ENCODE measurements at regions not wholly inside any gene's neighbourhood (a gene's known extent, or its start where the extent isn't known, plus 50 kb on each side); places are given as distances from the start of the nearest gene placed in this dataset.

DNA sequence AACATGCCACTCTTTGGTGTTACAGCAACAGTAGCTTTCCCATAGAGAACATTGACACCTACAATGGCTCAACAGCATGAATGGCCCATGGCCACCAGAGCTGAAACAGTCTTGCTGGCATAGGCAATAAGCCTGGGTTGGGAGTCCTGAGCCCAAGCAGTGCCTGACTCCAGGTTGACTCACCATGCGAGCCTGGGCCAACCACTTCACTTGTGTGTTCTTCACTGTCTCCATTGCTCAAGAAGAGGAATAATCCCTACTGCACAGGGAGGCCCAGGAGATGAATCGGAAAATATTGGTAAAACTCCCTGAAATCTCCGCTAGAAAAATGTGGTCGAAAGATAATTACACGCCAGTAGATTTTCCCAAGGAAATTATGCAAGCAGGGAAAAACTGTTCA lies 89.2 kb upstream of the INHBA start:
- no peak for DNase-seq

DNA sequence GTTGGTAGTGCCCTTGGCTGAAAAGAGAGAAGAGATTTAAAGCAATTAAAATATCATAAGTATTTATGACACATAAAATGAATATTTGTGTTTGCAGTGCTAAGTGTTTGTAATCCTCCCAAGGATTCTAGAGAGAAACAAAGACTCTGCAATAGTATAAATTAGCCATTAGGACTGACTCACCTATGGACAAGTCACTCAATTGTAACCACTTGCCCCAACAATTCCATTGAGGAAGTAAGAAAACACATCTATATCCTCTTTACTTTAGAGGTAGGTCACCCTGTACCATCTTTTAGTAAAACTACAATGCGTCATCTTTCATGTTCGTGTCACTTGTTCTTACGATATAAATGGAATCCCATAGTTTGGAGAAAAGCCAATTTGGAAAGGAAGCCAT lies 85.7 kb upstream of the INHBA start:
- no peak for DNase-seq

- no peak for DNase-seq
Observed at GRCh38 chr7:41787651-41788350, 84.9 kb upstream of the INHBA start.

DNA sequence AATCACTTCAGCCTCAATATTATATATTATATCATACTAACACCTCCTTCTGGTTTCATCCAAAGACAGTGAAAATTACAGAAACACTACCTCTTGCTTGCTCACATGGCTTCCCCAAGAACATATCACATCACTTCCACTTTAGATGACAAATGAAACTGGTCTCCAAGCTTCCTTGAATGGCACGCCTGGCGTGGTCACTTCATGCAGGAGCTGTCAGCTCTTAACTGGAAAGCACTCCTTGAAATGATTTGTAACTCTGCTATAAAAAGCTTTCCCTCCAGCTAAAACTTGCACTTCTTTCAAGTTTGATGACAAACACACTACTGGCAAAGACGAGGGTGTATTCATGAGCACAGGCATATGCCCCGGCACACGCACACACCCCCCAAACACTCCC lies 84.1 kb upstream of the INHBA start:
- DNase-seq: no peak

- DNase-seq: no peak
Observed at GRCh38 chr7:41786404-41786803, 83.5 kb upstream of the INHBA start.

GRCh38 chr7:41785840-41786239 lies 83.0 kb upstream of the INHBA start:
- DNase-seq: no peak

GRCh38 chr7:41785265-41785664 lies 82.4 kb upstream of the INHBA start:
- no peak for DNase-seq

- no peak for DNase-seq
Observed at GRCh38 chr7:41779918-41780317, 77.0 kb upstream of the INHBA start.

GRCh38 chr7:41777894-41778596 lies 75.2 kb upstream of the INHBA start:
- peak; percentile 57 for DNase-seq

DNA sequence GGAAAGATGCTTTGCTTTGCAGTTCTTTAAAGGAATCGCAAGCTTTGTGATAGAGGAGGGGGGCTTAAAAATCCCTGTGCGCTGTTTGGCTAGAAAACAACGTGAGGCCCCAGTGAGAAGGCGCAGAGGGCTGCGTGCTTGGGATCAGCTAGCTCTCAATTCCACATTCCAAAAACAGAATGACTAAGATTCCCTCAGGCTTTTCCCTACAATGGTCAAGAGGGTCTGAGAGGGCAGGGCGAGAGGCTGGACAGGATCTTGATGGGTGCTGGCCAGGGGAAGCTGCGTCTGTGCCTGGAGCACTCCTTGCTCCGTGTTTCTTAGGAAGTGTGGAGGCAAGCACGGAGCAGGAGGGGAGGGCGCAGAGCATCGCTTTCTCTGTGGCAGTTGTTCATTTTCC lies 72.1 kb upstream of the INHBA start:
- no peak for DNase-seq

GRCh38 chr7:41773756-41774155 lies 70.9 kb upstream of the INHBA start:
- DNase-seq: no peak

GRCh38 chr7:41771717-41772116 lies 68.8 kb upstream of the INHBA start:
- no peak for DNase-seq

- no peak for DNase-seq
Observed at GRCh38 chr7:41769162-41769561, 66.3 kb upstream of the INHBA start.

DNA sequence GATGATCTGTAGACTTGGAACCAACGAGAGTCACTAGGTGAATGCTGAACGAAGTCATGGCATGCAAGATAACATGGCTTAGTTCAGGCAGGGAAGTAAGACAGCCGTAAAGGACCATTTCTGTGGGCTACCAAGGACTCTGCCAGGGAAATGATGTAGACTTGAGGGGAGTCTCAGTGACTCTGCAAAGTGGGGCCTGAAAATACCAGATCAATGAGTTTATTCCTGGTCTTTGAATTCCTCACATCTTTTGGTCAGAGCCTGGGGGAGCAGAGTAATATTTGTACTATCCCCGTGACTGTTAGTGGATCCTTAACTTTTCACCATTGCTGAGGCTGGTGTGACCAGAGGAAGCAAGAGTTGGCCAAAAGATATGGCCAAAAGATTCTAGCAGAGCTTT lies 60.7 kb upstream of the INHBA start:
- no peak for DNase-seq

GRCh38 chr7:41762641-41763040 lies 59.8 kb upstream of the INHBA start:
- no peak for DNase-seq

DNA sequence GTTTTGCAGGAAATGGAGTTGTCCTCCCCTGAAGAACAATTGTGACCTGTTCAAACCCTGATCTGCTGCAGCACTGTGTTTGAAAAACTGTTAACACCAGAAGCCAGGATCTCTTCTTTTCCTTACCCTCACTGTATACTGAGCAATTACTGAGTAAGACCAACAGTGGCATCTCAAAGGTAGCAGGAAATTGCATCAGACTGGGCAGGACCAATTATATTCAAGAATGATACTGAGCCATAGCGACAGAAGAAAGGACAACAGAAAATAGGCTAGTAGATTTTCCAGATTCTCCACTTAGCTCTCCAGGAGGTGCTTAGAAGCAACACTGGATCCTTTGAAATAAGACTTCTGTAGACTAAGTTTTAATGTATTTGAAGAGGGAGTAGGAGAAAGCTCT lies 57.4 kb upstream of the INHBA start:
- no peak for DNase-seq

DNA sequence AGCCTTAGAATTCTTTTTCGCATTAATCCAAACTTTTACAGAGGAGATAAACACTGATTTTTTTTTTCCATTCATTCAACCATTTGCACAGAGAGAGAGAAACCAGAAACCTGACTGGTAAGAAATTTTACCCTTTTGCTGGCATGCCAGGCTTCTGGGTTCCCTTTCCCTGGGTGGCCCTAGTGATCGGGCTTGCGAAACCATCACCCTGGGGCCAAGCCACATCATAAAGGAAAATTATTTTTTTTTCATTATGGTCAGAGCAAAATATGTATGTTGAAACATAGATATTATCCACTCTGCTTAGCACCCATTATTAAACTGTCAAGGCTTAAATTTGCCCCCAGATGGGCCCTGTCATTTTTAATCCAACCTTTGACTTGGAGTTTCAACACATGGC lies 55.4 kb upstream of the INHBA start:
- DNase-seq: no peak

DNA sequence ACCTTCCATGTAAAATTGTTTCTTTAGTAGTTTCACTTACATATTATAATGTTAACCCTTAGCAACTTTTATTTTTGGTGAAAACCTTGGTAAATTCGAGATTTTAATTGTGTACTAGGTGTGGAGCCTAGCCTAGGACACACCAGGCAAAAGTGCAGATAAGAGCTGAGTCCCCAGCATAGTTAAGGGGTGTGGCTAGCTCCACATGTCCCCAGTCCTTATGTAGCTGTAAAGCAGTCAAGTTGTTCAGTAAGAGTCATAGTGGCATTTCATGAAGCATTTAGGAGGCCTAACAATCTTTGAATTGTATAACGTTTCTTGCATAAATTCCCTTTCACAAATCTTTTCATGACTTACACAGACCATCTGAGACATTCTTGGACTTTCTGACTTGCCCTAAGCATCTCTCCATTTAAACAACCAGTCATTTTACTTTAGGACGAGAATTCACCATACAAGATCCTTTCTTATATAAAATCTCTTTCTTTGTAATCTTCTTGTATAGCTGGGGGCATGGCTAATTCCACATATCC lies 53.8 kb upstream of the INHBA start:
- DNase-seq: no peak

DNA sequence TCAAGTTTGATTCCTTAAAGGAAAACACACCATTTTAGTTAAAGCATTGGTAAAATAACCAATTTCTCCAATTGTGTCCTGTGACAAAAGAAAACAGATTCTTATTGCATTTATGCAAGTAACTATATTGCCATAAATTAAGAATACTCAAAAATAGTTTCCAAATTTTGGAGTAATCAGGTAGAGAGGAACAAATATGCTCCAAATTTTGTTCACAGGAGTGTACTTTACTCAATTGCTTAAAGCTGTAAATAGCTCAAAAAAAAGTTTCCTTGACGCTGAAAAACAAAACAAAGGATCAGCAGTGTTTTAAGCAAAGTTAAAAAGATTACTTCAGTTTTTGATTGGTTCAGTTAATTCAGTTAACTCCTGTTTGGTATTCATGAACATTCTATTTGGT lies 52.2 kb upstream of the INHBA start:
- DNase-seq: no peak

GRCh38 chr7:41754046-41754445 lies 51.2 kb upstream of the INHBA start:
- no peak for DNase-seq

All from CD4-positive, alpha-beta T cell treated with Interferon gamma for 1 hour (primary cell).